Stimulated activated CD4-positive, alpha-beta T cell treated with anti-CD3 and anti-CD28 coated beads, TNF-alpha, amount 100 ng/mL, for 1 hour (primary cell): ENCODE measurements at regions not wholly inside any gene's neighbourhood (a gene's known extent, or its start where the extent isn't known, plus 50 kb on each side); places are given as distances from the start of the nearest gene placed in this dataset.

Experiments used
- DNase-seq, 3 donors: peaks; one replicate each; pipeline ENCODE4 v3.0.0-alpha.2; 2020; ENCODE audit warnings: low read depth in 3 of 3, low spot score in 1 of 3

DNA sequence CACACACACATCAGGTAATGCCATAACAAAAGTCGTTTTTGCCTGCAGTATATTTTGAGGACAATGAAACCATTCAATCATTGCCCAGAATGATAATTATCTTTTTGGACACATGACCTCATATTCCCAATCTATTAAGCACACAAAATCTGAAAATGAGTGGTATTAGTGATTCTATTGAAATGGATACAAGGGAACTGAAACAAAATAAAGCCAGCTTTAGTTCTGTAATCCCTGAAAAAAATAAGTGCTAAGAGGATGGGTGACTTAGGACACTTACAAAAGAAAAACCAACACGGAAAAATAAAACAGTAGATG lies 128.3 kb upstream of the MAF start:
- no peak for DNase-seq

GRCh38 chr16:79728048-79728922 lies 127.7 kb upstream of the MAF start:
- no peak for DNase-seq

DNA sequence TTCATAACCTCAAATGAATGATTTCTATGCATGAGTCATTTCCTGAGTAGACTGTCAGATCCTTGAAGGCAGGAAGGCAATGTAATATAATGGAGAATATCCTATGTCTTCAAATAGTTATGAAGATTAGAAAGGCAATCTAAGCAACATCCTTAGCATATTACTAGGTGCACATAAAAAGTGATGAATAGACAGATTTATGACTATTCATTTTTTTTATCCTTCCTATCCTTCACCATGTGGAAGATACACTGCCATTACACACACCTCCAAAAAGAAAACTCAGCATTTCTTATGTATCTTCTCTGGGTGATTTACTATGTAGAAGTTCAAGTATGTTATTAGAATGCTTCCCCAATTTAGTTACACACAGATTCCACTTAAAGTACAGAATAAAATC lies 126.4 kb upstream of the MAF start:
- DNase-seq: no peak

- DNase-seq: no peak
Observed at GRCh38 chr16:79725051-79725450, 124.5 kb upstream of the MAF start.

DNA sequence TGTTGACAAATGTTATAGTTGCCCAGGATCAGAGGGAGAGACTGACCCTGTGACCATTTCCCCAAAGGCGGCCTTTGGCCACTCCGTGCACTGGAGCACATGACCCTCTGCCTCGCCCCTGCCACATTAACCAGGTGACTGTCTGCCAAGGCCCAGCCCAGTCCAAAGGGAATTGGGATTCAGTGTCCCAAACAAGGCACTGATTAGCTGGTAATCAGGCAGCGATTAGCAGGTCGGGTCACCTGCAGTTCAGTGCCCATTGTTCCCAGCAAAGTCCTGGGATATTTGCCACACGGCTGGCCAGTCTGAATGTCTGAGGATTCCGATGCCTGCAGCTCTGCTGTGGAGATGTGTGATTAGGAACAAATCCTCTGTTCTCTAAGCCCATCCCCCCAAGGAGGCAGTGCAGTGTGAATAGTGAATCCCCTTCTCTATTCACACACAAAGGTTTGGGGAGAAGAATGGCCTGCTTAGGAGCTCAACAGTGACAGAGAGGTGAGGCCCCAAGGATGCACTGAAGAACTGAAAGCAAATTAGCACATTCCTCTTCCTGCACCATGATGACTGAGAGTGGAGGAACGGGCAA lies 123.1 kb upstream of the MAF start:
- DNase-seq: no peak

DNA sequence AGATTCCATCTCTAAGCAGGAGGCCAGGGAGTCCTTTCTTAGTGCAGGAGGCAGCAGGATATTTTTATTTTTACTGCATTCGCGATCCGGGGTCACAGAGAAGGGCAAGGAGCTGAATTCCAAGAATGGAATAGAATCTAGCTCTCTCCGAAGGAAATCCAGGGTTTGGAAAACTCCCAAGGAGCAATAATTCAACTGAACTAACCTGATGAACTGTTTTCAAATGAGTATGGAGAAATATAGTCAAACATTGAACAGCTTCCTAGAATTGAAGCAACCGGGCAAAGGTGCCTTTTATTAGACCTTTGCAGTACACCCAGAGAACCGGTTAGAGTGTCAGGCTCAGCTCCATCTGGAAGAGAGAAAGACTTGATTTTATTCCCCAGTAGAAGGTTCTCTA lies 120.7 kb upstream of the MAF start:
- DNase-seq: no peak

DNA sequence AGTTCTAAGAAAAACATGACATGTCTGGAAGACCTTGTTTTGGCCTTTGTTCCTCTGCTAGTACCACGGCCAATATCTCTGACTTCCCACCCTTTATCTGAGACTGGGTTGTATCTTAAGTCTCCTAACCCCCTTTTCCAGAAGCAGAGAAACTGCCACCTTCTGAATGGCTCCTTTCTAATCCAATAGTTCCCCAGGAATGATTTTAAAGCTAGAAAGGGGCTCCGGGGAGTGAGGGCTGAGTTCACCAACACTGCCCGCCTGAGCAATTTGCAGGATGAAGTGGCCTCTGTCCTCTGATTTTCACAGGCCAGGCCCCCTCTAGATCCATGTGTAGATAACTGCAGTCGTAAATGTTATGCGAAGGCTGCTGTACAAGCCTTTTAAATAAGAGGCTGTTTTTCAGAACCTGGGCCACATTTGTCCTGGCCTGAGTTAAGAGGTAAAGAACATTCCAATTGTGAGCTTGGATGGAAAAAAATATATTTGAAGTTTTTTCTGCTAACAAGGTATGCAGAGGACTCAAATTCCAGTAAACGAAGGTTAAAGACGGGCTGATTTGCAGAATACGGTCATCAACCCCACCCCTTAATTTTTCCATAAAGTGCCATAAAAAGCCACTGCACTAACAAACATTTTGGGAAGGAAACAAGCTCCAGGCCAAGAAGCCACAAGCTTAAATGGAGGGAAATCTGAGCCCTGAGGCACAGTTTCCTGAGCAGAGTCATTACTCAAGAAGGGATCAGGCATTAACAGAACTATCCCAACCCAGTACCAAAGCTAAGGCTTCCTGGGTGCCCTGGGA lies 117.0 kb upstream of the MAF start:
- no peak for DNase-seq

DNA sequence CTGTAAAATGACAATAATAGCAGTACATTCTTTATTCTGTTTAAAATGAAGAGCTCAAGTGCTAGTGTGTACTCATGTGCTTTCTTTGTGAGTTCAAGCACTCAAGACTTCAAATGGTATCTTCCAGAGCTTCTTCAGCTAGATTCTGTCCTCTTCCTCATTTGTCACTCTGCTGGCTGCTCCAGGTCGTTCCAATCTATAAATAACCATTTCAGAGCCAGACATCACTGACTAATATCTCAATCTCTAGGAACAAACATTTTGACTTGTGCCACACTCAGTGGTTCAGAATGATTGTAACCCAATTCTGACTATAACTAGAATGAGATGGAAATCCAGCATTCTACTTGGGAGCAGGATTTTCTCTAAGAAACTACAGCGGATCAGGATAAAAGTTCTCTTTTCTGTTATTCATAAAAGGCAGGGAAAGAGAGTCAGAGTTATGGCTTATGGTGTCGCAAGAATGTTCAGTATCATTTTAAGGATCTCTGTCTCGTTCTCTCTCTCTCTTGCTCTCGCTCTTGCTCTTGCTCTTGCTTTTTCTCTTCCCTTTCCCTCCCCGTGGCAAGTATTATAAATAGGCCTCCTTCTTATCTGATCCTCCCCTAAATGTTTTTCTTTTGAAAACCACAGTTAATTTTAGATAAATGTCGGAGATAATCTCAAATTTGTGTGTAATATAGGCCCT lies 116.3 kb upstream of the MAF start:
- DNase-seq: no peak

- DNase-seq: no peak
Observed at GRCh38 chr16:79715061-79715460, 114.5 kb upstream of the MAF start.

DNA sequence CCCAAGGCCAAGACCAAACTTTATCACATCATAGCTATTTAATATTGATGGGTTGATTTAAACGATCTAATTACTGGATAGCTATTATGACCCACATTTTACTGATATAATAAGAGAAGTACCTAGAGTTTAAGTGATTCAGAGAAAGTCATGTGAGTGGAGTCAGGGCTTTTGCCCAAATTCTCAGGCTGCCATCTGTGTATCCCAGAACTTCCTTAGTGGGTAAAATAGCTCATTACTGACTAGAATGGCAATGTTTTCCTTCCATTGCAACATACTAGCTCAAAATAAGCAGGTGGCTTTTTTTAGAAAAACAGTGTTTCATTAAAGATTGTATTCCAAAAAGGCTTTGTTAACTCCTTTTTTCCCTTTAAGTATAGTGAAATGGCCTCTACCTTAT lies 113.9 kb upstream of the MAF start:
- DNase-seq: no peak

- no peak for DNase-seq
Observed at GRCh38 chr16:79713609-79714309, 113.2 kb upstream of the MAF start.

GRCh38 chr16:79712276-79712675 lies 111.7 kb upstream of the MAF start:
- no peak for DNase-seq

GRCh38 chr16:79707876-79708275 lies 107.3 kb upstream of the MAF start:
- DNase-seq: no peak

DNA sequence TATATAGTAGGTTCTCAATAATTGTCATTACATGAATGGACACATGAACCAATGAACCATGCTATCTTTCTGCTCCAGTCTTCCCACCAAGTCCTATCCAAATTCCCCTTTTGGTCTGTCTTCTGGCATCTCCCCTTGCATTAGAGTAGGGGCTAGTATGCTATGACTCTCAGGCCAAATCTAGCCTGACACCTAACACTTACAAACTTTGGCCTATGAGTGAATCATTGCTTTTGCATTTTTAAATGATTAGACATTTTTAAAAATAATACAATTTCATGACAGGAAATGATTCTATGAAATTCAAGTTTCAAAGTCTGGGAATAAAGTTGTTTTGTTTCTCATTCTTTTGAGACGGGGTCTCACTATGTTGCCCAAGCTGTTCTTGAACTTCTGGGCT lies 102.5 kb upstream of the MAF start:
- no peak for DNase-seq

DNA sequence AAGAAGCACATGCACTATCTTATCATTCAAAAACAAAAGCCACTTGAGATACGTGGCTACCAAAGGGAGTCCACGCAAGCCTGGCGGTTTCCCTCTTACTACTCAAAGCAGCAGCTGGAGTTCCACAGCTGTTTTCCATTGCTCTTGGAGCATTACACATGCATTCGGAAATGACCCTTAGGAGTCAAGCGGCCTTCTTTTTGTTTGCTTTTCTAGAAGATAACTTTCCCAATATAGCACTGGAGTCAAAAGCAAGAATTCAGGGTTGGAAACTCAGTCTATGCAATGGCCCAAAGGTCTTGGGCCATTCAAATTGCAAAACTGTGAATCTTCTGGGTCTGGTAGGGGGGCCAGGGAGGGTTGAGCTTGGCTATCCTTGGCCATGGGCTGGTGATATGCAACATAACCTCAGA lies 97.8 kb upstream of the MAF start:
- DNase-seq: no peak

GRCh38 chr16:79697562-79698112 lies 97.1 kb upstream of the MAF start:
- no peak for DNase-seq

DNA sequence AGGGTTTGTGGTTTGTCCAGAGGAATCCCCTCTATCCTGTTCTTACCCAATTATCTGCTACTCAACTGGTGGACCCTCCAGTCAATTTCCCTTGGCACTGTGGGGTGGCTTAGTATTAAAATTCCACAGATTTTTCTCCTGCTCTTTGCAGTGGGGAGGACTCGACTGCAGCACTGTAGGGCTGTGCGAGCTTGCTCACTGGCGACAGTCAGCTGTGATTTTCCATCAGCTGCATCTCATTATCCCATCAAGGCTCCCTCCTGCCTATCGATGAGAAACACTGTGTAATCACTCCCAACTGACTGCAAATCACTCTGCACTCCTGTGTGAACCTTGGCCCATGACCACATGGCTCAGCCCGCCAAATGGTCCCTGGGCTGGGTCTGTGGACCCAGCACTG lies 90.5 kb upstream of the MAF start:
- DNase-seq: no peak

- no peak for DNase-seq
Observed at GRCh38 chr16:79690159-79690558, 89.6 kb upstream of the MAF start.

DNA sequence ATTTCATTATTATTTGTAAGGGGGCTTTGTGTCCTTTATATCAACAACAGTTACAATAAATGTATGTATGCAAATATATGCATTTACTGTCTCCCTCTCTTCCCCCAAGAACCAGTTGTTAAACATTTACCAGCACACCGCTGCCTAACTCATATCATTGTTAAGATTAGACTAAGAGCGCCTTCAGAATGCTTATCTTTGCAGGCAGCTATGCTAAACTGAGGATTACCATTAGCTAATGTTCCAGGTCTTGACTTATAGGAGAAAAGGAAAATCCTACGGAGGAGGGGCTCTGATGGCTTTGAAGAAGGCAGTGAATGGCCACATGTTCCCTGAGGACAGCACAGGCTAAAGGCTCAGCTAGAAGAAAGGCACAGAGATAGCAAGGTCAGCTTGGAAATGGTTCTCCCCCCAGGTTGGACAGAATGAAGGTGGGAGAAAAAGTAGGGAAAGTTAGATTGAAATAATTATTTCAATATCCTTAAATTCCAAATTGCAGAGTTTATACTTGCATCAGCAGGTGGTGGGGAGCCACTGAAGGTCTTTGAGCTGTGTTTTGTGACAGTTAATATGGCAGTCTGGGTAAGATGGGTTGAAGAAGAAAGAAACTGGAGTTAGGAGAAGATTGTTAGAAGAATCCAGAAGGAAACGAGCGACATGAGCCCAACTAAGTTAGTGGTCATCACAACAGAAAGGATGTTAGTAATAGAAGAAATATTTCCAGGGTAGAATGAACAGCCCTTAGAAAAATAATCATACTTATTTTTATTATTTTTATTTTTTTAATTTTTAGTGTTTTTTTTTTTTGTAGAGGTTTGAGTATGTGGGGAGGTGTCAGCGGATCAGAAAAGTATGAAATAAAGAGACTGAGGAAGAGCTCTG lies 87.0 kb upstream of the MAF start:
- no peak for DNase-seq

DNA sequence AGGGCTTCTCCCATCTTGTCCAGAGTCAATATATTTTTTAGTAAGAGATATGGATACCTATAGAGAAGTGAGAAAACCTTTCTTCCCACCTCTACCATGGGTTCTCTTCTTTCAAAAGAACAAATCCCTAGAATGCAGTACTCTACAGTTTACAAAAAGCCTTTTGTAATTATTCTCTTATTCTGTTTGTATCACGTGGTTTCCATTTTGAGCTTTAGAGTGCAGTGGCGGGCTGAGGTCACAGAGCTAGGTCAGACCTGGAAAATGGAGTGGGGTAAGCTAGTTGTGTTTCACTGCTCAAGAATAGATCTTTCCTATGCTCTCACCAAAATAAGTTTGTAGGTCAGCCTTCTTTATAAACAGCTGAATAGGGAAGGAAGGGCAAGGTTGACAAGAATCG lies 85.3 kb upstream of the MAF start:
- no peak for DNase-seq
